ENCODE measurements at regions not wholly inside any gene's neighbourhood (a gene's known extent, or its start where the extent isn't known, plus 50 kb on each side); places are given as distances from the start of the nearest gene placed in this dataset.
"Not testable (repeated sequence)": the region's sequence is repeated elsewhere in the genome, so short reads cannot be mapped to it uniquely, and the experiment has no call there.

DNA sequence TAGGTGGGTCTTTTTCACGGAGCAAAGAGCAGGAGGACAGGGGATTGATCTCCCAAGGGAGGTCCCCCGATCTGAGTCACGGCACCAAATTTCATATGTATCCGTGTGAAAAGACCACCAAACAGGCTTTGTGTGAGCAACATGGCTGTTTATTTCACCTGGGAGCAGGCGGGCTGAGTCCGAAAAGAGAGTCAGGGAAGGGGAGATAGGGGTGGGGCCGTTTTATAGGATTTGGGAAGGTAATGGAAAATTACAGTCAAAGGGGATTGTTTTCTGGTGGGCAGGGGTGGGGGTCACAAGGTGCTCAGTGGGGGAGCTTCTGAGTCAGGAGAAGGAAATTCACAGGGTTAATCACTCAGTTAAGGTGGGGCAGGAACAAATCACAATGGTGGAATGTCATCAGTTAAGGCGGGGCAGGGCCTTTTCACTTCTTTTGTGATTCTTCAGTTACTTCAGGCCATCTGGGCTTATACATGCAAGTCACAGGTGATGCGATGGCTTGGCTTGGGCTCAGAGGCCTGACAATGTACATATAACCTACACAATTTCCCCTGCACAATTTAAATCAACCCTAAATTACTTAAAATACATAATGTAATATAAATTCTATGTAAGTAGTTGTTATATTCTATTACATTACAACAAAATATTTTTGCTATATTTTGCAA is 921.3 kb upstream of the ALCAM start:
- DNase-seq, result not testable (repeated sequence)

DNA sequence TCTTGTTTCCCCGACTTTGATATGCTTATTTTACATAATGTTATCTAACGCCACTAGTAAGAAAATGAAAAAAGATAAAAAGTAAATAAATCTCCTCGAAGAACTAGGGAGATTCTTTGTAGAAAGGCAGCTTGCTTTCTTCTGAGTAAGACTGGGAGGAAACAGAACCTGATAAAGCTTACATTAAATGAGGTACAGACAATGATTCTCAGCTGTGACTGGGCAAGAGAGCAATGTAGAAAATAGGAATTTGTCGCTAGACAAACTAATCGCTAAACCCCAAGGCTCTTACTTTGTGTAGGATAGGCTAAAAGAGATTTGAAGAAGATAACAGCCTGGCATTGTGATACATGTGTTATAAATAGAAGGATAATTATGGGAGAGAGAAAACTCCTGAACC is 919.0 kb upstream of the ALCAM start:
- no peak for DNase-seq

DNA sequence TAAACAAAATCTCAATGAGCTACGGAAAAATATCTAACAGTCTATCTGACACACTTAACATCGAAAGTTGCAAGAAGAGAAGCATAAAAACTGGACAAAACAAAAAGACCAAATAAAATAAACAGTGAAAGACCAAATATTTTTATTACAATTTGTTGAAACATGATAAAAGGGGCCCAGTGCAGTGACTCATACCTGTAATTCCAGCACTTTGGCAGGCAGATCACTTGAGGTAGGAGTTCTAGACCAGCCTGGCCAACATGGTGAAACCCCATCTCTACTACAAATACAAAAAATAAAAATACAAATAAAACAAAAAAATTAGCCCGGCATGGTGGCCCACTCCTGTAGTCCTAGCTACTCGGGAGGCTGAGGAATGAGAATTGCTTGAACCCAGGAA is 914.0 kb upstream of the ALCAM start:
- peak; percentile 18 for DNase-seq

DNA sequence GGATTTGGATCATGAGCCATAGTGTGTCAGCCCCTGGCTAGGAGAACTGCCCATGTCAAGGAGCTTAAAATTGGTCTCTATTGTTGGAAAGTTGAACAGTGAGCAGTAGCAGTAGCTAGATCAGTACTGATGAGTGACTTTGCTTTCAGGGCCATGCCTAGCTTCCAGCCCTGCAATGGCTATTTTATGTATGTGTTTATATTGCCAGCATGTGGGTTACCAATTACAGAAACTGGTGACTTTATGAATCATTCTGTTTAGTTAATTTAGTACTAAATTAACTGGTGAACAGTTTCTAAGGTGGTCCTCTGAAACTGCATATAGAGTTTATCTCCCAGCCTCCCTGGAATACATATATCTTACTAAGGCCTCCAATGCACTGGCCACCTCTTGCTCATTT is 908.1 kb upstream of the ALCAM start:
- no peak for DNase-seq

DNA sequence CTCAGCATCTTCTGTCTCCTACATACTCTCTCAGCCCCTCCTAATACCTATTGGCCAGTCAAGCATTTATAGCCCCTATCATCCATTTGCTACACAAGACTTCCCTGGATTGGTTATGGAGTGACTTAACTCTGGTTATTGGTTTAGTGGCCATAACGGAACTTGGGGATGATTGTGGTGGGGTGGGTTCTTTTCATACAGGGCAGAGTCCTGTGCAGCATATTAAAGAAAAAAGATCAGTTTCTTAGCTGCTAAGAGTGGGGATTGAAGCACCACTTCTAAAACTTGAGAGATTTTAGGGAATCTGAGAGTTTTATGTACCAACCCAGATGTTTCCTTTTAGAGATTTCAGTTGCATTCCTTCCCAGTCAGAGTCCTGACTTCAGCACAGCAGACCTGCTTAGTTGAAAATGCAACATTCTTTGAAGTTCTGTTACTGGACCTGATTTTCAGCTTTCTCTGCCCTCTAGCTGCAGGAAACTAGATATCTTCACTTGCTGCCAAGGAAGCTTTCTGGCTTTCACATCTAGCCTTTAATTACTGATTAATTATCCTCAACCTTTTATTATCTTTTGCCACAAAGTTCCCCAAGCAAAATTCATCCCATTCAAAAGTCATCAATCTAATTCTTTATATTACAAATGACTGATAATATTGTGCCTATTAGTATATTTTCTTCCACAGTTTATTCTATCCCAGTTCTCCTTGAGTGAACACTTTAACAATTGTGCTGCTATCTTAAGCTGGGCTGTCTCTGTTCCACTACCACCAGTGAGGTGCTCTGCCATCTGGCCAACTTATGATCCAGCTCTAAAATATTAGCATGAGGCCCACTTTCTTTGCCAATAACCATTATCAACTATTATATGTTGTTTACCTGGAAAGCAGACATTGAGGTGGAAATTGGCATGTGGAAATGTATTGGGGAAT is 906.0 kb upstream of the ALCAM start:
- DNase-seq, result peak; percentile 62

DNA sequence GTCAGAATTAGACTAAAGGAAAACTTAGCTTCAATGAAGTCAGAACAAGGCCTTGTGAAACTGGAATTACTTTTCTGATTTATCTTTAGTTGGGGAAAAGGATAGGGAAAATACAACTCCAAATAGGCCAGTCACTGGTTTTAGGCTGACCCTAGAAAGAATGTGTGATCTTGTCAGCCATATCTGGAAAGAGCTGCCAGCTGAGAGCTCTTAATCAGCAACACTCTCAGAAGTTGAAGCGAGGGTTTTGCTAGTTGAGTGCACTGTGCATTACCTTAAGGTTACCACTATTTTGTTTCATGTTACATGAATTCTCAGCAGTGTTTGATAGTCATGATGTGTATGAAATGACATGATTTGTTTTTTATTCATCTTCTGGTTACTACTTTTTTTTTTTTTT is 905.3 kb upstream of the ALCAM start:
- DNase-seq, result no peak

DNA sequence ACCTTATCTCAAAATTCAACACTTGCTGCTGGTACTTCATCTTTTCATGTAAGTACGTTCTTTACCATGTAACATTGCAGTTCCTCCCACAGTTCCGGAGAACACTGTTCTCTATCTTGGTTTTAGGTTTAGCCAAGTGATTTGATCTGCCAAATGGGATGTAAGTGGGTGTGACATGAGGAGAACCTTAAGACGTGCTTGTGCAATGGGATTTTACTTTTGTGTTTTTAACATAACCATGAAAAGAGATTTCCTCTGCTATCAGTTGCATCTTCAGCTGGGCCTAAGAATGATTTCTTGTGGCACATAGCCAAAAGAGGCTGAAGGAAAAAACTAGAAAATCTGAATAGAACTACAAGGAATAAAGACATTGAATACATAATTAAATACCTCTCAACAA is 894.5 kb upstream of the ALCAM start:
- no peak for DNase-seq

DNA sequence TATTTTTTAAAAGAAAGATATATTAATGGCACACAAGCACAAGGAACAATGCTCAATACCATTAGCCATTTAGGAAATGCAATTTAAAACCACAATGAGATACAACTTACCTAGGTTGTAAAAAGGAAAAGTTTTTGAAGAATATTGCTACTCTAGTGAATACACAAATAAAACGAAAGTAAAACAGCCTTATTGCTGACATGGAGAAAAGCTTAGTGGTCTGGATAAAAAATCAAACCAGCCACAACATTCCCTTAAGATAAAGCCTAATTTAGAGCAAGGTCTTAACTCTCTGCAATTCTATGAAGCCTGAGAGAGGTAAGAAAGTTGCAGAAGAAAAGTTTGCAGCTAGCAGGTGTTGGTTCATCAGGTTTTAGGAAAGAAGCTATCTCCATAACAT is 892.7 kb upstream of the ALCAM start:
- DNase-seq, result no peak

DNA sequence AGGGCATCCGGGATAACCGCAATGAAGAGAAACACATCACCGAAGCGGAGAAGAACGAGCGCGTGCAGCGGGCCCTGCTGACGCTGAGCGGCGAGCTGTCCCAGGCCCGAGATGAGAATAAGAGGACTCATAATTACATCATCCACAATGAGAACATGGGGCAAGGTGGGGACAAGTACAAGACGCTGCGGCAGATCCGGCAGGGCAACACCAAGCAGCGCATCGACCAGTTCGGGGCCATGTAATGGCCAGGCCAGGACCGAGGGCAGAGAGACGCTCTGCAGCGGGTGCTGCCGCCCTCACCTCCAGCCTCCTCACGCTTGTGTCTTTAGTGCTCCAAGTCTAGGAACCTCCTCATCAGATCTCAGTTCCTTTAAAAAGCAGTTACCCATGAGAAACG is 863.7 kb upstream of the ALCAM start:
- no peak for DNase-seq

DNA sequence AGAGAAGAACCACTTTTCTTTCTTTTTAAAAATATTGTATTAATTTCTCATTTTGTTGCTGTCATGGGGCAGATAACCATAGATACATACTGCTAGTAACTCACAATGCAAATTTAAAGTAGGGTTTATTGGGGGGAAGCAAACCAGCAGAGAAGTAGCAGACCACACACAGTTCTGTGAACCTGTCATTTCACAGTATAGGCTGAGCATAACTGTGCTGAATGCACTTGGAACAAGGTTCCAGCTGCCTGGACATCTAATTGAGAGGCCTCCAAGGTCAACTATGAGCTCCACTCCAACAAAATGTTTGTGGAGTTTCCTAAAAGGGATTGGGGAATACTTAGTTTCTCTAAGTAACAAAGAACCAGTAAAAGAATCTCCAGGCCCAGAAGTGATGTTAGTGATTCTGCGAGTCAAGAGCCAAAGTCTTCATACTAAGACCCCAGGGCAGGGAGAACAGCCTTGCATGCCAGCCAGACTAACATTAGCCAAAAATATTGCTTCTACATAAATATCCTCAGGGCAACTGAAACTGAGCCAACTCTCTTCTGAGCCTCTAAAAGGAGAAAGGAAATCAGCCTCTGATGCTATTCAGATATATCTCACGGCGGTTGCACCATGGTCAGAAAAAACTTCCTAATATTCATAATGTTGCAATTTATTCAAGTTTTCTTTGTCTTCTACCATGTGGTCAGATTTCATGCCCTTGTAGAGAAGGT is 856.4 kb upstream of the ALCAM start:
- peak; percentile 73 for DNase-seq

DNA sequence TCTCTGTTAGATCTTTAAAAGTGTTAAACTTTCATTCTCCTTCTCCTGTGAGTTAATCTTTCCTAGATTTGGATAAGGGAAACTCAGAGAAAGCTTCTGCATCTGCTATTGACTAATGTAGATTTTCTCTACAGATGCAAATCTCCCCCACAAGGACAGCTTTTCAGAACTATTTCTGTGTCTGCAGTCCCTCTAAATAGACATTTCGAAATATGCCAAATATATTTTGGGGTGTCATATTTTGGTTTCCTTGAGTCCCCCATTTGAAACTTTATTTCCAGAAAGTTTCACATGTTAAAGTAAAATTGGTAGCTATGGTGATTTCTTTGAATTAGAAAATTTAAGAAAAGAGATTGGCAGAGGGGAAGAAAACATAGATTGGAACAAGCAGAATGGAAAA is 852.3 kb upstream of the ALCAM start:
- no peak for DNase-seq

DNA sequence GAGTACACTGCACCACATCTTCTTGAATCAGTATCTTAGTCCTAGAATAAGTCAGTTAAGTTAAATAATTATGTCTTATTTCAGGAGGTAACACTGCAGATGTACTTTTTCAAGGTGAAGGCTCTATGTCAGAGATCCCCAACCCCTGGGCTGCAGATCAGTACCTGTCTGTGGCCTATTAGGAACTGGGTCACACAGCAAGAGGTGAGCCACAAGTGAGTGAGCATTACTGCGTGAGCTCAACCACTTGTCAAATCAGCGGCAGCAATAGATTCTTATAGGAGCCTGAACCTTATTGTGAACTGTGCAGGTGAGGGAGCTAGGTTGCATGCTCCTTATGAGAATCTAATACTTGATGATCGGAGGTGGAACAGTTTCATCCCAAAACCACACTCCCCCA is 851.9 kb upstream of the ALCAM start:
- DNase-seq, result no peak

DNA sequence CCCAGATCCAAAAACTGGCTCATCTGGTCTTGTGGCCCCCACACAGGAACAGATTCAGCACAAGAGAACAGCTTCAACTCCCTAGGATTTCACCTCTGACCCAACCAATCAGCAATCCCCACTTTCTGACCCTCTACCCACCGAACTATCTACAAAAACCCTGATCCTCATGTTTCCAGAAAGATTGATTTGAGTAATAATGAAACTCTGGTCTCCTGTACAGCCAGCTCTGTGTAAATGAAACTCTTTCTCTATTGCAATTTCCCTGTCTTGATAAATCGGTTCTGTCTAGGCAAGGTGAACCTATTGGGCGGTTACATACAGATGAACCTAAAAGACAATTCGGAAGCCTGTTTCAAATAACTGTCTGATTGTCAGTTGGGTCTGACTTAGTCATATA is 847.6 kb upstream of the ALCAM start:
- DNase-seq, result no peak

DNA sequence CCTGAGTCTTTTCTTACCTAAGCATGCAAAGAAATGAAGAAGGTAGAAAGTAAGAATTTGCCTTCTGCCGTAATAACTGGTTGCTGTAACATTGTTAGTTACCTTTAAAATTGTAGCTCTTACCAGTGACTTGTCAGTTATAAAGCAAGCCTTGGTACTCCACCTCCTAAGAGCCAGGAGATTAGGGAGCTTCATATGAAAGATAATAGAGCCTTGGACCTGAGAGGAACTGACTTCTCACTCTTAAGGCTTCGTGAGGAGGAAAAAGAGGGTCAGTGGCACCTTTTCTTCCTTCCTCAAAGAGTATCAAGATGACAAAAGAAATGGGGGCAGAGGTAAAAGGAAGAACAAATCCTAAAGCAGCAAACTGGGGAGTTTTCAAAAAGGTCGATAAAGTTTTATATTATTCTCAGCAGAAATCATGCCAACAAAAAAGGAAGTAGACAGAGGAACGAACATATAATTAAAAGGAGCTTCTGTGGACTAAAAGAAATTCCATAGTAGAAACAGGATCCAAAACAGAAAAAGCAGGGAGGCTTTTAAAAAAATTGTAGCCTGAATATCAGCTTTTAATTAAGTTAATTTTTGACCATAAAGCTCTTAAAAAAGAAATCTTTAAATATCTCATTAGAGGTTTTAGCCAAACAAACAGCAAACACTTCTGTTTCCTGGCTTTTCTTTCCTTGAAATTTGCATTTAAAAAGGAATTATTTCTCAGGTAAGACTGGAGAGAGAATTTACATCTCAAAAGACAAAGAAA is 847.1 kb upstream of the ALCAM start:
- no peak for DNase-seq

DNA sequence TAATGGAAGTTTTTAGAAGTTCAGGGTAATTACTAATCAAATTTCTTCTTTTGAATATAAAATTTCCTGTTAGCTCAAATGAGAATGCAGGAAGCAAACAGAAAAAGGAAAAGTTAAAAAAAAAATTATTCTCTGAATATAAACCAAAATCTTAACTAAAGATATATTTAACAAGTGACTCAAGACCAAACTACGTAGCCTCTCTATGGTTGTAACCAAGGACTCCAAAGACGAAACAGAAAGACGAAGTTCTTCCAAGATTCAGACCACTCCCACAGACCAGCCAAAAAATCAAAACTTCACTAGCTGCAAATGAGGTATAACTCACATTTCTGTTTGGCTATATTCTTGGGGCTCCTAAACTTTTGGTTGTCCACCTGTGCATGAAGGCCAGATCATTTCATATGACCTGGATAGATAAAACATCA is 846.5 kb upstream of the ALCAM start:
- DNase-seq, result no peak

DNA sequence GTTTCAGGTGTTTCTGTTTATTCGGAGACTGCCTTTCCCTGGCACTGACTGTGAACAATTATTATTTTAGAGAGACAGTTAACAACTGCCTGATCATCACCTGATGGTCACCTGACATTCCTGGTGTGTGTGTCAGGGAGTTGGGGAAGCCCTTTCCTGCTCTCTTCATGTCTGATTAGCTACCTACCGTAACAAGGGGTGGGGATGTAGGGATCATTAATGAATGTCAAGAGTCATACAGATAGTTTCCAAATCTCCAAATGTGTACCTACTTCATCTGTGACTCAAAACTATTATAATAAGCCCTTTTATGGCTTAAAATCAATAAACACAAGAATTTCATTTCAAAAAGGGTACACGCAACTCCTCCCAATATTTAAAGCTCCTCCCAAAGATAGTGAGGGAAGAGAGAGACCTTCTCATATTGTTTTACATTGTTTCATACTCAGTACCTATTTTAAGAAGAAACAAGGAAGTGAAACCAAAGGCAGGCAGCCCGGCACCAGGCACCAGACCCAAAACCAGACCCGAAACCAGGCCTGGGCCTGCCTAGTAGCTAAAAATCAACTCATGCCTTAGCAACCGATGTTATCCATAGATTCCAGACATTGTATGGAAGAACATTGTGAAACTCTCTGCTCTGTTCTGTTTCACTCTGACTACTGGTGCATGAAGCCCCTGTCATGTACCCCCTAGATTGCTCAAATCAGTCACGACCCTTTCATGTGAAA is 844.9 kb upstream of the ALCAM start:
- no peak for DNase-seq

DNA sequence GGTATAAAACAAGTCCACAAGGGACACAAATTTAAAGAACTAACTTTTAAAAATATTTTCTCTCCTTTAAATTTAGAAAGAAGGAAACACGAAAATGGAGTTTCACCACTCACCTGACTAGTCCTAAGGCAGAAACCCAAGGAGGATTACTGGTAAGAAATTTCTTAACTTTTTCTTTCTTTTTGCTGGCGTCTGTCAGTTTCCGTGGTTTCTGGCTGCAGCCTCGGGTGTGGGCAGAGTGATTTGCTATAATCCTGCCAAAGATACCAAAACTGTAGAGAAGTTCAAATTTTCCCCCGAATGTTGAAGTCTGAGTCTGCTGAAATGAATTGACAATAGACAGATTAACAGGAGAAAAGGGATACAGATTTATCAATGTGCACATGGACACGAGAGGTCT is 843.6 kb upstream of the ALCAM start:
- no peak for DNase-seq

DNA sequence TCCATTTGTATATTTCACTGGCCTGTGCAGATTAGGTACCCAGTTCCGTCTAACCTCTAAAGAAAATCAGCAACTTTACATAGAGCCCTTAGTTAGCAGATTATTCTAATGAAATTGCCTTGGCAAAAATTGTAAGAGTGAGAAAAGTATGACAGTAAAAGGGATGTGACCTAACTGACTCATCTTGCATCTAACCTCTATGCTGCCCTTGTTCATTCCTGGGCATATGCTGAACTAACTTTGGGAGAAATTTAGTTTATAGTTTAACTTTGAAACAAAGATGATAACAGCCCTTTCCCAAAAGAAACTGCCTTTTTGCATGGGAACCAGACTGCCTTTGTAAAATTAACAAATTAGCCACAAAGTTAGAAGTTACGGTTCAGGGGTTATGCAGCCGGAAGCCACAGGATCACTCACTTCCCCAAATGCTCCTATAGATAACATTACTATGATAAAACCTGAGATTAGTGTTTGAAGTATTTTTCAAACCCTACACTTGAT is 839.8 kb upstream of the ALCAM start:
- DNase-seq, result no peak

DNA sequence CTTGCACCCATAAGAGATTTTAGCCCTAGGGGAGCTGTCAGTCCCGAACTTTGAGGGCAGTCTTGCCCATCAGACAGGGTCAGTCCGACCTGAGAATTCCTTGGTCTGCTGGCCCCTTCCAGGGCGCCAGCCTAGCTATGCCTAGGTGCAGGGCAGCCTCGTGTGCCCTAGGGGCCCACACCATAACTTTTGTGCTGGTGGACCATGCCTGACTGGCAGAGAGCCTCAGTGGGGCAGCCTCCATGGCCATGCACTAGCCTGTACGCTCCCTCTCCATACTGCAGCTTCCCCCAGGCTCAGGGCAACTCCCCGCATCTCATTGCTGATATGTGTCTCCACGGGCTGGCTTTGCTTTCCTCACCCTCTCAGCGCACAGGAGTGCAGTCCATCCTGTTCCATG is 835.8 kb upstream of the ALCAM start:
- no peak for DNase-seq

DNA sequence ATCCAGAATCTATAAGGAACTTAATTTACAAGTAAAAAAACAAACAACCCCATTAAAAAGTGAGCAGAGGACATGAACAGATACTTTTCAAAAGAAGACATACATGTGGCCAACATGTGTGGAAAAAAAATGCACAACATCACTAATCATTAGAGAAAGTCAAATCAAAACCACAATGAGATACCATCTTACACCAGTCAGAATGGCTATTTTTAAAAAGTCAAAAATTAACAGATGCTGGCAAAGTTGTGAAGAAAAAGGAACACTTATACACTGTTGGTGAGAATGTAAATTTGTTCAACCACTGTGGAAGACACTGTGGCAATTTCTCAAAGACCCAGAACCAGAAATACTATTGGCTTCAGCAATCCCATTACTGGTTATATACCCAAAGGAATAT is 830.0 kb upstream of the ALCAM start:
- no peak for DNase-seq

DNA sequence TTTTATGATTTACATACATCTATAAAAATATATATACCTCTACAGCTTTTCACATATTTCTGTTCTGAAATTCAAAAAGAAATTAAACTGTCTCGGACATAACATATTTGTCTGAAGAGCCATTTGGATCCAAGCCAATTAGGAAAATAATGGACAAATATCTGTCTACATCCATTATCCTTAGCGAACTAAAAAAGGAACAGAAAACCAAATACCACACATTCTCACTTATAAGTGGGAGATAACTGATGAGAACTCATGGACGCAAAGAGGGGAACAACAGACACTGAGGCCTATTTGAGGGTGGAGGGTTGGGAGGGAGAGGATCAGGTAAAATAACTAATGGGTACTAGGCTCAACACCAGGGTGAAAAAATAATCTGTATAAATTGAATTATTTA is 829.4 kb upstream of the ALCAM start:
- DNase-seq, result no peak

DNA sequence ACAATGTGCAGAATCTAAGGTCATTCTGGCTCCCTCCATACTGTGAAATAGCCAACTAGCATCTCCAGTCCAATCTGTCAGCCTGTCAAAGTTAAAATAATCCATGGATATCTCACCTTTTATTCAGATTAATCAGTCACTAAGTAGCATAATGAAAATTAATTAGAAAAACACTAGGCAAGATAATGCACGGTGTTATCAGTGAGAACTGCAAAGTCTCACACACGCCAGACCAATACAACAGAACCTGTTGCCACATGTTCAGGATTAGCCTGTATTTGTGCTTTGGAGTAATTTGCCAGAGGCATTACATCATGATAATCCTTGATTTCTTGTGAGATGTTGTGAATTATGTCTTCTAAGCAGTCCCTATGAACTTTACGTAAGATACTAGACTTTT is 820.4 kb upstream of the ALCAM start:
- no peak for DNase-seq

All from EL (cell line).